Left ventricle myocardium superior (tissue), 1 donor: ENCODE measurements at regions not wholly inside any gene's neighbourhood (a gene's known extent, or its start where the extent isn't known, plus 50 kb on each side); places are given as distances from the start of the nearest gene placed in this dataset.
"Not testable (repeated sequence)": the region's sequence is repeated elsewhere in the genome, so short reads cannot be mapped to it uniquely, and the experiment has no call there.

Source experiments
- ATAC-seq: fragments of 200-7000 bp; cut with Tn5 transposase; one replicate; pipeline ENCODE4 v1.9.1; 2020; ENCODE audit warnings: mild to moderate bottlenecking, moderate library complexity
- DNase-seq: peaks from one replicate; pipeline ENCODE4 v3.0.0-alpha.2; 2020
- intact Hi-C: fragments of 100-400 bp; cut with micrococcal nuclease; formaldehyde crosslinking; loops from one replicate; pipeline ENCODE4 v1.11.0; 2022
- donor health status: DM: no; HTN: yes; CAD: no; lungs with severe emphysema.

DNA sequence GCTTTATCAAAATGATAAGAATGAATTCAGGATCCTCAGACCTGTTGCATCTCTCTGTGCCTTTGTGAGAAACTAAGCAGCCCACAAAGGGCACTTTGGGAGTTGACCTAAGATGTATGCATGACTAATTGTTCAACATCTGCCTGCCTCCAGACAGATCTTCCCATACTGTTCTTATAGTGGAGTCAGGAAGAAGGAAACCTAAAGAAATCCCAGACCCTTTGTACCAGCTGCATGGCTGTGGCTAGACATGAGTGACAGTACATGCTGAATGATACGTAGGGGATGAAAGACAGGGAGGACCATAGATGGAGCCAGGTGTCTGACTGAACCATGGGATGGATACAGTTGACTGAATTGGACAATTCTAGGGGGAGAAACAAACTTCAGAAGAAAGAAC lies 148.7 kb upstream of the PCGF5 start:
- ATAC-seq (no peak), DNase-seq (no peak)
- intact Hi-C loops, result no loop called here

DNA sequence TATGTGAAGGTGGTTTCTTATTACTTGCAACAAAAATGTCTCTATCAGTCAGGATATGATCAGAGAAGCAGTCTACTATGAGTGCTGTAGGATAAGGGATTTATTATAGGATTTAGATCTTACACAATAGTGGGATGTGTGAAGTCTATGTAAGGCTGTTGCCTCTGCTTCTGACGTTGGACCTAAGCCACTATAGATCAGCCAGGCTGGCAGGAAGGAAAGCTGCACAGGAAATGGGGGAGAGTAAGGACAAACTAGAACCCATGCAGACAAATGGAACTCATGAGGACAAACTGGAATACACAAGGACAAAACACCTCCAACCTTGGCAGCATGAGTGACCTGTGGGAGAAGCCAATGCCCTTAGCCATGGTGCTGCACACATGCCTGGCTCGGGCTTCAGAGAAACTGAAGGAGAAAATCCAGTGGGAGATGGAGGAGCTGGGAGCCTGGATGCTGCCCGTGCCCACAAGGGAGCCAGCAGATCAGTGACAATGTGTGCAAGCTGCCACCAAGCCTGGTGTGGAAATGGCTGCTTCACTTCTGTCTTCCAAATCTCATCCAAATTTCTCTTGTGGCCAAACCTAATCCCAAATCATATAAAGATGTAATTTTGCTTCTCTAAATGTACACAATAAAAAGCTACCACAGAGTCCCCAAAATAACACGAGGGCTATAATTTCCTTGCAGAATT lies 147.0 kb upstream of the PCGF5 start:
- no peak for DNase-seq
- no peak for ATAC-seq
- intact Hi-C loops, result no loop called here

DNA sequence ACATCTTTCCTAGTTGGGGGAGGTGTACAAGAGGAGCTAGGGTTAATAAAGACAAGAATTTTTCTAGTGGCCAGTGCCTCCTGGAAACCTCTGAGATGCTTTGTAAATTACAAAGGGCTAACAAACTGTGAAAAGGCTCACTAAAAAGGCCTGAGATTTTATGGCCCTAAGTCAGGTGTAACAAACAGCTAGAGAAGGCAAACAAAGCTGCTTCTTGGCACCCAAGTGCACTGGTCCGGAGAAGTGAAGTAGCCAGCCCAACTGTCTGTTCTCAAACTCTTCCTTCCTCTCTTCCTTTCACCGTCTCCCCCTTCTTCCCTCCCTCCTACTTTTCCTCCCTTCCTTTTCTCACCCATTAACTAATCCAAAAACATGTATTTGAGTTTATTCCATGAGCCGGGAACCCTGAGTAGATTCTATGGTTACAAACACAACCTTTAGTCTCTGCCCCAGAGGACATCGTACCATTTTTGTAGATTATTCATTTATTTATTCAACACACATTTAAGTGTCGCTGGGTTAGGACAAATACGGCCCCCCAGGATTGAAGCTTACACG lies 143.4 kb upstream of the PCGF5 start:
- no peak for DNase-seq
- peak; percentile 20 for ATAC-seq
- intact Hi-C loops, result no loop called here

DNA sequence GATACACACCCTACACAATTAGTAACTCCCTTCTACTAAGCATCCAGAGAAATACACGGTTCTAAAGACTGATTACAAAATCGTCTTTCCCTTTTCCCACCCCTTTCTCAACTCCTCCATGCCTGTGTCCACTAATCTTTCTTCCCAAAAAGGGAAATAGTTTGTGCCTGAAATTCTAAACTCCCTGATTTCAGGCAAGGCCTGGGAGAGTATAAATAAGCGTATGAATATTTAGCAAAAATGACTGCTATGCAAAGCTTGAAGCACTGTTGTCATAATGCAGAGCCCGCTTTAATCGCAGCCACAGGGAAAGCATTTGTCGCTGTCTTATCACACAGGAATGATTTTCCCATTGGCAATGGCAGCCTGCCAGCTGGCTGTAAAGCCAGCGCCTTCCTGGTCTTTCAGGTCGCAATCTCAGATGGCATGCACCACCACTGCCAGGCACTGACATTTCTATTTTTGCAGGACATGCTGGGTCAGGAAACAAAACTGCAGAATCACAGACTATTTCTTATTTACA lies 142.9 kb upstream of the PCGF5 start:
- peak; percentile 96 for ATAC-seq
- peak; percentile 91 for DNase-seq
- intact Hi-C loops, result no loop called here

DNA sequence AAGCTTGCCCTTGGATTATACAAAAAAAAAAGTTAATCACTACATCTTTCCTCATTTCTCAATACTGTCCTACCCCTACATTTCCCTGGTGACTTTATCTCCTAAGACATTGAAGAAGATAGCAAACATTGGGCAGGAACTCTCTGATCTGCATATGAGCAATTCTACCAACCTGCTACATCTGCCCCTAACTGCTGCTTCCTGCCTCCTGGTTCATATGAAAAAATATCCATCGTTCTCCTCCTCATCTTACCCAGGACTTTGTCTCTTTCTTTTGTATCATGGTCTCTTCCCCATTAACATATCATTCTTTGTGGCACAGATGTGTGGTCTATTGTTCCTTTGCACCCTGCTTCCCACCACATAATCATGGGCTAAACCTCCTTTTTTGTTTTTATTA lies 139.7 kb upstream of the PCGF5 start:
- no peak for DNase-seq
- no peak for ATAC-seq
- intact Hi-C loops, result no loop called here

DNA sequence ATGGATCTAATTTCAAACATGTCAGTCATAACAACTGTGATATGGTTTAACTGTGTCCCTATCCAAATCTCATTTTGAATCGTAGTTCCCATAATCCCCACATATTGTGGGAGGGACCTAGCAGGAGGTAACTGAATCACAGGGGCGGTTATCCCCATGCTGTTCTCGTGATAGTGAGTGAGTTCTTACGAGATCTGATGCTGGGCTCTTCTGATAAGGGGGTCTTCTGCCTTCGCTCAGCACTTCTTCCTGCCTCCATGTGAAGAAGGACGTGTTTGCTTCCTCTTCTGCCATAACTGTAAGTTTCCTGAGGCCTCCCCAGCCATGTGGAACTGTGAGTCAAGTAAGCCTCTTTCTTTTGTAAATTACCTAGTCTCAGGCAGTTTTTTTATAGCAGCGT lies 138.0 kb upstream of the PCGF5 start:
- DNase-seq (no peak), ATAC-seq (no peak)
- intact Hi-C loops, result no loop called here

DNA sequence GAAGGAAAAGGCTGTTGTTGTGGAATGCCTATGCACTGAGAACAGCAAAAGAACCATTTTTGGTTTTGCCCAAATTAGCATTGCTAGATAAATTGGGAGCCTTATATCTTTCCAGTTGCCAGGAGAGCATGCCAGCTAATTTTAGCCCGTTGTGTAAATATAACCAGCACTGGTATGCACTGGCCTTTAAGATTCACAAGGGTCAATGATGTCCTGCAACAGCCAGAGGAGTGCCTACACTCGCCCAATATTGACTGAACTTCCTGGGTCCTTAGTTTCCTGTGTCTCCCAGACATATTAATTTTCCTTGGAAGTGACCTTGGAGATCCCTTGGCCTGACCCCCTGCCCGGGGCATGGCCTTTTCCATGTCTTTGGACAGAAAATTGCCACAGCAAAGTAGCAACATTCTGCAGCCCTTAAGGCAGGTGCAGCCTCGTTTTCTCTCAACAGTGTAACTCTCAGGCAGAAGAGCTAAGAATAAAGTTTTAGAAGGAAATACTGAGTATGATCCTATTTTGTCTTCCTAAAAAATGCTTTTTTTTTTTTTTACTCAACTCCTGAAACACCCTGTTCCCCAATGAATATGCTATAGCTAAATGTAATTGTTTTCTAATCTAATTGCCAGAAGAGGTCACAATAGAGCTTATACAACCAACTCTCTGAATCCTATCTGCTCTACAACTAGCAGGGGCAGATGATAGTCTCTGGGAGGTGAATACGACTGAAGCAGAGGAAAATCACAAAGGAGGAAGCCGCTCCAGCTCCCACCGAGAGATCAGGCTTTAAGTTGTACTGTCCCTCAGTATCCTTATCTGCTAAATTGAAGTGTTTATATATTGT lies 131.9 kb upstream of the PCGF5 start:
- peak; percentile 96 for ATAC-seq
- DNase-seq, result no peak
- intact Hi-C loops, result no loop called here

DNA sequence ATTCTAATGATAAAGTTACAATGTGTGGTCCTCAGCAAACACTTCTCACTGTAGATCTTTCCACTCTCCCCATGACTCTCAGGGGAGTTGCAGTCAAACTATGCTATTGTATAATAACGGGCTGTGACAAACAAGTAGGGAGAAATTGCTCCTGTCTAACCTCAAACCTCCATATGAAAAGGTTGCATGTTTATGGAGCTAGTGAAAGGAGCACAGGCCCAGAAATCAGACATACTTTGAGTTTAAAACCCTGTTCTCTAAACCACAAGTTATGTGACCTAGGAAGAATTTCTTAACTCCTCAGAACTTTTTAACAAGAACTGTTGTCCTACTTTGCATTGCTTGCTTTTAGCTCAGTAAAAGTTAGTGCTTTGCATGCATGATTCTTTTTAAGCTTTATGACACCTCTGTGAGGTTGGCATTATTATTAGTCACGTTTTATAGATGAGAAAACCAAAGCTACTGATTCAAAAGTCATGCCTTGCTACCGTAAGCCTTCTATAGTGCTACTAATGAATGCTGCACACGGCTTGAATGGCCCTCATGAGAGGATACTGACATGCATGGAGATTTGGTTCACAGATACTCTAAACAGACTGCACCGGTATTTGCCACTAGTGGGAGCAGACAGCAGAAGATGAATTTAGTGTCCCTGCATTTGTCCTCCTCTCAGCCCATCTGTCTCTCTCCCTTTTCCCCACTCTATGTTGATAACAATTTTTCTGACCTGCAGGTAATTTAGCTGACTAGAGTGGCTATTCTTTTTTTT lies 129.5 kb upstream of the PCGF5 start:
- ATAC-seq, result peak; percentile 33
- no peak for DNase-seq
- intact Hi-C loops, result no loop called here

DNA sequence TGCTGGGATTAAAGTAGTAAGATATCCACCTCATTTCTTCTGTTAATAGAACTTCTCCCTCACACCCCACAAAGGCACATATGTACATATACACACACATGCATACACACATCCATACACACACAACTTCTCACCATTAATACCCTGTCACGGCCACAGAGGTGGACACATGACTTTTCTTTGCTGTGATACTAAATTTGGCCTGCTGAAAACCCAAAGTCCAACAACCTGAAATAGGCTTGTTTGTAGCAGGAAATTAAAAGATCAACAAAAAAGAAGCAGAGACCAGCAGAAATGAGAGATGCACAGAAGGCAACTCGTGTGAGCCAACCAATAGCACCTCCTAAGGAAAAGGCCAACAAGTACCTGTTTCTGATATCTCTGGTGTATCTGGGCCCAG lies 128.7 kb upstream of the PCGF5 start:
- intact Hi-C loops, result no loop called here
- ATAC-seq (no peak), DNase-seq (no peak)

DNA sequence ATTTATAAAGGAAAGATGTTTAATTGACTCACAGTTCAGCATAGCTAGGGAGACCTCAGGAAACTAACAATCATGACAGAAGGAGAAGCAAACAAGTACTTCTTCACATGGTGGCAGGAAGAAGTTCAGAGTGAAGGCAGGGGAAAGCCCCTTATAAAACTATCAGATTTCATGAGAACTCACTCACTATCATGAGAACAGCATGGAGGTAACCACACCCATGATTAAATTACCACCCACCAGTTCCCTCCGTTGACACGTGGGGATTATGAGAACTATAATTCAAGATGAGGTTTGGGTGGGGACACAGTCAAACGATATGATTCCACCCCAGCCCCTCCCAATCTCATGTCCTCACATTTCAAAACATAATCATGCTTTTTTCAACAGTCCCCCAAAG lies 124.2 kb upstream of the PCGF5 start:
- DNase-seq (no peak), ATAC-seq (no peak)
- intact Hi-C loops, result no loop called here

DNA sequence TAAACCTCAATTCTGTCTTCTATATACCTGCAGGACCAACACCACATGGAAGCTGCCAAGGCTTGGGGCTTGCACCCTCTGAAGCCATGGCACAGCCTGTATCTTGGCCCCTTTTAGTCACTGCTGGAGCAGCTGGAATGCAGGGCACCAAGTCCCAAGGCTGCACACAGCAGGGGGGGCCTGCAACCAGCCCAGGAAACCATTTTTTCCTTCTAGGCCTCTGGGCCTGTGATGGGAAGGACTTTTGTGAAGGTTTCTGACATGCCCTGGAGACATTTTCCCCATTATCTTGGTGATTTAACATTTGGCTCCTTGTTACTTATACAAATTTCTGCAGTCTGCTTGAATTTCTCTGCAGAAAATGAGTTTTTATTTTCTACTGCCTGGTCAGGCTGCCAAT lies 123.2 kb upstream of the PCGF5 start:
- intact Hi-C loops, result no loop called here
- no peak for DNase-seq
- ATAC-seq, result no peak

DNA sequence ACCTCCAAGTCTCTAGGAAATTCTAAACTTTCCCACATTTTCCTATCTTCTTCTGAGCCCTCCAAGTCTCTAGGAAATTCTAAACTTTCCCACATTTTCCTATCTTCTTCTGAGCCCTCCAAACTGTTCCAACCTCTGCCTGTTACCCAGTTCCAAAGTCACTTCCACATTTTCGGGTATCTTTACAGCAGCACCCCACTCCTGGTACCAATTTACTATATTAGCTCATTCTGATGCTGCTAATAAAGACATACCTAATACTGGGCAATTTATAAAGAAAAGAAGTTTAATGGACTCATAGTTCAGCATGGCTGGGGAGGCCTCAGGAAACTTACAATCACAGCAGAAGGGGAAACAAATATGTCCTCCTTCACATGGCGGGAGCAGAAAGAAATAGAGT lies 122.4 kb upstream of the PCGF5 start:
- intact Hi-C loops, ATAC-seq: not testable (repeated sequence)

DNA sequence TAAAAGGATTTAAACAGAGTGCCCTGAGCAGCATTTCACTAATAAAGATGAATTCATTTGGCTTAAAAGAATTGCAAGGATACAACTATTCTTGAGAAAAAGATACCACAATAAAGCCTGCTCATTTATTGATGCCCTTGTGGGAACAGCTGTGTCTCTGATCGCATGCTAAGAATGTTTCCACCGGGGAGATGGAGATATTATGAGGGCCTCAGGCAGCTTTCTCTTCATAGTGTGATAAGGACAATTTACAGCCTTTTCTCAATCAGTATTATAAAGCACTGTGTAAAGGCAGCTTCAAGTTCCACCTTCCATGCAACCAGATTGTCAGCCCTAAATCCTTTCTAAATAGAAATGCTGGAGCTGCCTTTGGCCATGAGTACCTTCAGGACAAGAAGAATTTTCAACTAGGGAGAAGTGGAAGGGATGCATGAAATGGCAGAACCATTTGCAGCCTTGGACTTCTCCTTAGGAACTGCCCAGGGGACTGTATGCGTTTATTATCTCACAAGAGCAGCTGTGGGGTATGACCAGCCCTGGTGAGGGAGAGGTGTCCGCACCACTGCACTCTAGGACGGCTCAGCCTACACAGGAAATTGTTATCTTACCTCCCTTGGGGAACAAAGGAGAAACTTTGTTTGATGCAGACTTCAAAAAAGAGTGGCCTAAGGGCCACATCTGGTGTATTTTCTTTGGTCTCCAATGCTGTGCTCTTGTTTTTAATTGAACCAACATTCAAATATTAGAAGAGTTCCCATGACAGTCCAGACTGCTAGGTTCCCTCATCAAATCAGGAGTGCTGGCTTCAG lies 116.9 kb upstream of the PCGF5 start:
- intact Hi-C loops, result no loop called here
- DNase-seq (no peak), ATAC-seq (peak; percentile 38)

More for the DNA sequence above, 122.4 kb upstream of the PCGF5 start:
- not testable (repeated sequence) for DNase-seq

DNA sequence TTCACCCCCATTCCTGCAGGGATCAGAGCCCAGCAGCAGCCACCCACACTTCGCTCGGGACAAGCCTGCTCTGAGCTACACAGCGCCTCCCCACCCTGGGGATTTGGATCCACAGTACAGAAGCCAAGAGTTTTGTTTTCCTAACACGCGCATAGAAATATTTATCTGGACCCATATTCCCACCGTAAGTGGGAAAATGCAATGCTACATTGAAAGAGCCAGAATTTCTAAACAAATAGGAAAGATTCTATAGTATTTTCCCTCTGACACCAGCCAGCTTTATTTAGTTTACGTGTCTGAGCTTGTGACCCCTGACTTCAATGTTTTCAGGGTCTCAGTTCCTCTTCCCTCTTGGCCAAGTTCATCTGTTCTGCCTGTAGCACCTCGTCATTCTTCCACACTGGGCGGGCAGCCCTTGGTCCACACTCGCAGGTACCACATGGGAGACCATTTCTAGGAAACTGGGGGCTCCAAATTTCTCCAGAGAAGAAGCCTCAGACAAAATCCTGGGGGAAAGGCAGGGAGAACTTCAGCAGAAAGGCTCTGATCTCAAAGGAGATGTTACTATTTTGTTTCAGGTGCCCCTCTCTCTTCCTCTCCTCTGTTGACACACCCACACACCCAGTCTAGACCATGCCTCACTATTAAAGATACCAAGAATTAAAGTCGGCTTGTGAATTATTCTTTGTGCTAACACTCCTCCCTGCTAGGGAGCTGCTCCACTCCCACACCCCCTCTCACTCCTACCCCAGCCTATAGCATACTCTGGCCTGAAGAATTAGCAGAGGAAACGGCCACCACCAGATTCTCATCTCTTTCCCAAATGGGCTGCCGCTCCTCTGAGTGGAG lies 116.0 kb upstream of the PCGF5 start:
- peak; percentile 68 for ATAC-seq
- peak; percentile 41 for DNase-seq
- intact Hi-C loops, result no loop called here

DNA sequence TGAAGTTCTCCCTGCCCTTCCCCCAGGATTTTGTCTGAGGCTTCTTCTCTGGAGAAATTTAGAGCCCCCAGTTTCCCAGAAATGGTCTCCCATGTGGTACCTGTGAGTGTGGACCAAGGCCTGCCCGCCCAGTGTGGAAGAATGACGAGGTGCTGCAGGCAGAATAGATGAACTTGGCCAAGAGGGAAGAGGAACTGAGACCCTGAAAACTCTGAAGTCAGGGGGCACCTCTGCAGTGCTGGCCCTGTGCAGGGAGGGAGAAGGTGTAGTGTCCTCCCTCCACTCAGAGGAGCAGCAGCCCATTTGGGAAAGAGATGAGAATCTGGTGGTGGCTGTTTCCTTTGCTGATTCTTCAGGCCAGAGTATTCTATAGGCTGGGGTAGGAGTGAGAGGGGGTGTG lies 115.2 kb upstream of the PCGF5 start:
- DNase-seq, result no peak
- intact Hi-C loops, result no loop called here
- ATAC-seq, result no peak

DNA sequence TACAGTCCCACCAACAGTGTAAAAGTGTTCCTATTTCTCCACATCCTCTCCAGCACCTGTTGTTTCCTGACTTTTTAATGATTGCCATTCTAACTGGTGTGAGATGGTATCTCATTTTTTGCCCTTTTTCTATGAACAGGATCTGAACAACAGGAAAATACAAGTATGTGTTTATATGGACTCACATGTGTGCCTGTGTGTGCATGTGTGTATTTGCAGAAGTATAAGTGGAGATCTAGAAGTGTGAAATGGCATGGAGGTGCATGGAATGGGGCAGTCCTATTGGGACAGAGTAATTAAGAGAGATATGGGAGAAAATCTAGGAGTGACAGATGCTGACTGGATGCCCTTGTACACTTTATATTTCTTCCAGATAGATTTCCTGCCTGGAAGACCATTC lies 111.6 kb upstream of the PCGF5 start:
- intact Hi-C loops, result no loop called here
- no peak for DNase-seq

DNA sequence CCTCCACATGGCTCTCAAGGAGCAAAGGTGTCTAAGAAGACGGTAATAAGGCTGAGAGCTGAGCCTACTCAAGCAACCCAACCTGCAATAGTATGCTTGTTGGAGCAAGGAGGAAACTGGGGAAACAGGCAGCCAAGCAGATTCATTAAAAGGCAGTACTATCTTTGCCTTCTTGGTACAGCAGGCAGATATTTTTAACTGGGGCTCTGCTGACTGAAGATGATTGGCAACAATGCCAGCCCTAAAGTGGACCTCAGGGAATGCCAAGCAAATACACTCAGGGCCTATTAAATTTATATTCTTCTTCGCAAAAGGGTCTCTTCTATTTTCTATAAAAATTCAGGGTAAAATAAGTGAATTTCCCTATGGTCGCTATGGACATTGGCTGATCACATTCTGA lies 109.4 kb upstream of the PCGF5 start:
- DNase-seq (no peak), ATAC-seq (peak; percentile 87)
- intact Hi-C loops, result no loop called here

More for the DNA sequence above, 111.6 kb upstream of the PCGF5 start:
- ATAC-seq, result no peak
